ENCODE measurements at regions not wholly inside any gene's neighbourhood (a gene's known extent, or its start where the extent isn't known, plus 50 kb on each side); places are given as distances from the start of the nearest gene placed in this dataset.

DNA sequence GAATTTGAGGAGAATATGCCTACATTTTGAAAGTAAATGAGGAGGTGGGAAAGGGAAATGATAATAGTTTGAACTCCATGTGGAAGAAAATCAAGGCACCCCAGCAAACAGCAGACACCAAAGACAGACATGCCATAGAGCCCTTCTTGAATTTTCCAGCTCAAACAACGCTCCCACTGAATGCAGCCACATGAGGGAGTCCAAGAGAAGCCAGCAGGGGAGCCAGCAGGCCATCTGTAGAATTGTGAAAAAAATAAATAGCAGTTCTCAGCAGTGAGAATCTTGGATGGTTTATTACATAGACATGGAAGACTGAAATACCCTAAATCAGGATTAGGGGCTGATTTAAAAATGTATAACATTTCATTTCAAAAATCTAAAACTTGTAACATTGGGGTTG lies 1567.3 kb upstream of the LRRTM3 start:
- TF ChIP-seq, protein P1, sequence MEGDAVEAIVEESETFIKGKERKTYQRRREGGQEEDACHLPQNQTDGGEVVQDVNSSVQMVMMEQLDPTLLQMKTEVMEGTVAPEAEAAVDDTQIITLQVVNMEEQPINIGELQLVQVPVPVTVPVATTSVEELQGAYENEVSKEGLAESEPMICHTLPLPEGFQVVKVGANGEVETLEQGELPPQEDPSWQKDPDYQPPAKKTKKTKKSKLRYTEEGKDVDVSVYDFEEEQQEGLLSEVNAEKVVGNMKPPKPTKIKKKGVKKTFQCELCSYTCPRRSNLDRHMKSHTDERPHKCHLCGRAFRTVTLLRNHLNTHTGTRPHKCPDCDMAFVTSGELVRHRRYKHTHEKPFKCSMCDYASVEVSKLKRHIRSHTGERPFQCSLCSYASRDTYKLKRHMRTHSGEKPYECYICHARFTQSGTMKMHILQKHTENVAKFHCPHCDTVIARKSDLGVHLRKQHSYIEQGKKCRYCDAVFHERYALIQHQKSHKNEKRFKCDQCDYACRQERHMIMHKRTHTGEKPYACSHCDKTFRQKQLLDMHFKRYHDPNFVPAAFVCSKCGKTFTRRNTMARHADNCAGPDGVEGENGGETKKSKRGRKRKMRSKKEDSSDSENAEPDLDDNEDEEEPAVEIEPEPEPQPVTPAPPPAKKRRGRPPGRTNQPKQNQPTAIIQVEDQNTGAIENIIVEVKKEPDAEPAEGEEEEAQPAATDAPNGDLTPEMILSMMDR (IDR thresholded peaks at IDR 0.05; ENCODE audit: poor library complexity), result peak; percentile 62
- TF ChIP-seq EZH2 (IDR thresholded peaks at IDR 0.05; ENCODE audit: borderline replicate concordance), result no peak

Data from hepatocyte (in vitro differentiated cells).